Smooth muscle cell (in vitro differentiated cells): ENCODE measurements at regions not wholly inside any gene's neighbourhood (a gene's known extent, or its start where the extent isn't known, plus 50 kb on each side); places are given as distances from the start of the nearest gene placed in this dataset.
"Not testable (repeated sequence)": the region's sequence is repeated elsewhere in the genome, so short reads cannot be mapped to it uniquely, and the experiment has no call there.

Experiments
- DNase-seq: peaks from one replicate; lab custom pipeline; 2025; ENCODE audit not compliant: unreplicated experiment; lab: John Stamatoyannopoulos, UW
- H2AFZ ChIP-seq: fragments of 200-600 bp; sonication (generic); 2 replicates; pipeline ENCODE4 v1.6.0; 2016; ENCODE audit warnings: antibody characterized with exemption, low read depth, mild to moderate bottlenecking
- H3F3A ChIP-seq: fragments of 200-600 bp; sonication (generic); 2 replicates; pipeline ENCODE4 v1.6.0; 2017; ENCODE audit warnings: antibody characterized with exemption, low read depth
- H3K27ac ChIP-seq: fragments of 200-600 bp; sonication (generic); 2 replicates; pipeline ENCODE4 v1.5.1; 2016; ENCODE audit warnings: low read depth, mild to moderate bottlenecking
- H3K27me3 ChIP-seq: fragments of 200-600 bp; sonication (generic); 2 replicates; pipeline ENCODE4 v1.6.1; 2016; ENCODE audit warnings: low read depth, mild to moderate bottlenecking
- H3K36me3 ChIP-seq: fragments of 200-600 bp; sonication (generic); 2 replicates; pipeline ENCODE4 v1.5.1; 2016; ENCODE audit warnings: low read depth
- H3K4me1 ChIP-seq: fragments of 200-600 bp; sonication (generic); 2 replicates; pipeline ENCODE4 v1.5.1; 2016; ENCODE audit warnings: low read depth
- H3K4me2 ChIP-seq: fragments of 200-600 bp; sonication (generic); 2 replicates; pipeline ENCODE4 v1.6.0; 2016; ENCODE audit warnings: mild to moderate bottlenecking
- H3K4me3 ChIP-seq: fragments of 200-600 bp; sonication (generic); 2 replicates; pipeline ENCODE4 v1.5.1; 2016; ENCODE audit warnings: mild to moderate bottlenecking
- H3K79me2 ChIP-seq: fragments of 200-600 bp; sonication (generic); 2 replicates; pipeline ENCODE4 v1.6.0; 2016; ENCODE audit warnings: low read depth, mild to moderate bottlenecking
- H3K9ac ChIP-seq: fragments of 200-600 bp; sonication (generic); 2 replicates; pipeline ENCODE4 v1.6.0; 2016; ENCODE audit warnings: low read depth
- H3K9me3 ChIP-seq: fragments of 200-600 bp; sonication (generic); replicated peaks from 2 replicates; pipeline ENCODE4 v1.5.1; 2016; ENCODE audit warnings: low read depth
- H4K20me1 ChIP-seq: fragments of 200-600 bp; sonication (generic); 2 replicates; pipeline ENCODE4 v1.6.0; 2016; ENCODE audit warnings: low read depth
- WGBS: methylation state at CpG from one replicate; pipeline ENCODE4 v1.1.7; 2016; ENCODE audit warnings: low lambda C conversion rate; 5-methylcytosine and 5-hydroxymethylcytosine counted together
- TF ChIP-seq, protein P1 (sequence below): fragments of 200-600 bp; sonication (generic); IDR thresholded peaks from 2 replicates; pipeline ENCODE4 v1.5.1; 2017; ENCODE audit warnings: borderline replicate concordance, mild to moderate bottlenecking, antibody characterized with exemption; ENCODE audit not compliant: insufficient read depth, poor library complexity, severe bottlenecking

DNA sequence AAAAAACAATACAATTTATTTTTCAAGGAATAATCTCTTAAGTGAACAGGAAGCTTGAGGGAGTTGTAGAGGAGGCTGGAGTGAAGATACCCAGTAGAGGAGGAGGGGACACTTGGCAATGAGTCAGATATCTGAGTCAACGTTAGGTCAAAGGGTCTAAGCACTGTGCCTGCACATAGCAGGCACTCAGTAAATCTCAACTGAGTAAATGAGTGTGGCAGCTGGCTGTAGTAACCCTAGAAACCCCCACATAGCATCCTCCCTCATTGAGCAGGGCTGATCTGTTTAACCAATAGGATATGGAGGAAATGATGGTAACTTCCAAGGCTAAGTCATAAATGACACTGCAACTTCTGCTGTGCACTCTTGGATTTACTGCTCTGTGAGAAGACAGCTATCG is 186.0 kb upstream of the FAM241A start:
- DNase-seq: no peak

DNA sequence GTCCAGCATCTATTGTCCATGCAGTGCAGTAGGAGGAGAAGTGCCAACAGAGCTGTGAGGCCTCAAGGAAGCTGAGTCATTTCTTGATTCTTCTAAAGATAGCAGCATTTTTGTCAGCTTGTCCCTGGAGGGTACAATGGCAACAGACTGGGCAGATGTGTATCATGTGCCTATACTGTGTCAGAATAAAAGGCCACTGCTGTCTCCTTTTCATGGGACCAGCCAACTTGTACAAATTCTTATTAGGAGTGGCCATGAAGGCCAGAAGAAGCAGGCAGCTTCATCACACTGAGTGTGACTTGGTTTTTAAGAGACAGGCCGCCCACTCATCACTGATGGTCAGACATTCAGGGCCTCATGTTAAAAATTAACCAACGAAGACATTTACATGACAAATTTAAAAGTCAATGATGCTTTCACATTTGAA is 185.0 kb upstream of the FAM241A start:
- no peak for DNase-seq

More for the DNA sequence above, 186.0 kb upstream of the FAM241A start:
- Histone ChIP-seq H3F3A (no peaks in the 10 kb centered on the region), H3K27me3 (no peaks in the 10 kb centered on the region), H3K36me3 (no peaks in the 10 kb centered on the region), H4K20me1 (no peaks in the 10 kb centered on the region), H2AFZ (no peak overlapping the region), H3K9me3 (no peaks in the 10 kb centered on the region), H3K4me2 (no peak overlapping the region), H3K4me3 (no peak overlapping the region), H3K9ac (no peak overlapping the region), H3K4me1 (no peaks in the 10 kb centered on the region), H3K27ac (peak overlapping the region; percentile 42), H3K79me2 (no peaks in the 10 kb centered on the region)
- TF ChIP-seq, protein P1, sequence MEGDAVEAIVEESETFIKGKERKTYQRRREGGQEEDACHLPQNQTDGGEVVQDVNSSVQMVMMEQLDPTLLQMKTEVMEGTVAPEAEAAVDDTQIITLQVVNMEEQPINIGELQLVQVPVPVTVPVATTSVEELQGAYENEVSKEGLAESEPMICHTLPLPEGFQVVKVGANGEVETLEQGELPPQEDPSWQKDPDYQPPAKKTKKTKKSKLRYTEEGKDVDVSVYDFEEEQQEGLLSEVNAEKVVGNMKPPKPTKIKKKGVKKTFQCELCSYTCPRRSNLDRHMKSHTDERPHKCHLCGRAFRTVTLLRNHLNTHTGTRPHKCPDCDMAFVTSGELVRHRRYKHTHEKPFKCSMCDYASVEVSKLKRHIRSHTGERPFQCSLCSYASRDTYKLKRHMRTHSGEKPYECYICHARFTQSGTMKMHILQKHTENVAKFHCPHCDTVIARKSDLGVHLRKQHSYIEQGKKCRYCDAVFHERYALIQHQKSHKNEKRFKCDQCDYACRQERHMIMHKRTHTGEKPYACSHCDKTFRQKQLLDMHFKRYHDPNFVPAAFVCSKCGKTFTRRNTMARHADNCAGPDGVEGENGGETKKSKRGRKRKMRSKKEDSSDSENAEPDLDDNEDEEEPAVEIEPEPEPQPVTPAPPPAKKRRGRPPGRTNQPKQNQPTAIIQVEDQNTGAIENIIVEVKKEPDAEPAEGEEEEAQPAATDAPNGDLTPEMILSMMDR: no peak
- 21% methylated on average over 2 of the region's 2 CpGs for WGBS

DNA sequence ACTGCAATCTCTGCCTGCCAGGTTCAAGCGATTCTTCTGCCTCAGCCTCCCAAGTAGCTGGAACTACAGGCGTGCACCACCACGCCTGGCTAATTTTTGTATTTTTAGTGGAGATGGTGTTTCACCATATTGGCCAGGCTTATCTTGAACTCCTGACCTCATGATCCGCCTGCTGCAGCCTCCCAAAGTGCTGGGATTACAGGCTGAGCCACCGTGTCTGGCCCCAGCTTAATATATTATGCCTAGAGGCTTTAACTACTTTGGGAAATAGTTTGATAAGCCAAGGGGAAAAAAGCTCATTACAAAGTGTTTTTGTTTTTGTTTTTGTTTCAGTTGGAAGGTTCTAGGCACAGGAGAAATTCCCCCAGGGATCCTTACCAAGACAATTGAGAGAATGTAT is 184.2 kb upstream of the FAM241A start:
- H3K9me3 ChIP-seq, H3K4me2 ChIP-seq, DNase-seq, H3K4me3 ChIP-seq, H3K9ac ChIP-seq, H2AFZ ChIP-seq, H3K27me3 ChIP-seq, H3K27ac ChIP-seq, H3K4me1 ChIP-seq, H3F3A ChIP-seq, H4K20me1 ChIP-seq, H3K36me3 ChIP-seq, H3K79me2 ChIP-seq: not testable (repeated sequence)
- 53% methylated on average over 5 of the region's 5 CpGs for WGBS

More for the DNA sequence above, 185.0 kb upstream of the FAM241A start:
- Histone ChIP-seq H3K9ac (no peak overlapping the region), H3K9me3 (no peaks in the 10 kb centered on the region), H3K4me1 (no peaks in the 10 kb centered on the region), H3K27me3 (no peaks in the 10 kb centered on the region), H4K20me1 (no peaks in the 10 kb centered on the region), H2AFZ (no peak overlapping the region), H3K27ac (no peak overlapping the region), H3K36me3 (no peaks in the 10 kb centered on the region), H3F3A (no peaks in the 10 kb centered on the region), H3K79me2 (no peaks in the 10 kb centered on the region), H3K4me2 (no peak overlapping the region), H3K4me3 (no peak overlapping the region)
- WGBS: 94% methylated on average over 2 of the region's 2 CpGs
- TF ChIP-seq, protein P1: no peak

DNA sequence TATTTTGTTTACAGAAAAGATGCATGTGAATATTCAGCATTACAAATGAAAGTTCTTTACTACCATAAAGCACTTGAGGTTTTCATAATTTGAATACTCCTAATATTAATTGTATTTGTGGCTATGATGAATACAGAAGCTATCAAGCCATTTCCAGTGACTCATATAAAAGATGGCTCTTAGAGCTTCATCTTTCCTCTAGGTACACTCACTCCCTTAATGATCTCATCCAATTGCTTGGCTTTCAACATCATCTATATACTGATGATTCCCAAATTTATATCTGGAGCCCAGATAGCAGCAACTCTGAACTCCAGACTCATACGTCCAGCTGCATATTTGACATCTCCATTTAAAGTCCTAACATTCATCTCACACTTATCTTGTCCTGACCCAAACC is 183.4 kb upstream of the FAM241A start:
- no peak overlapping the region for H3K4me2 ChIP-seq
- no peak for DNase-seq
- 63% methylated on average over 1 of the region's 1 CpG for WGBS

More for the DNA sequence above, 183.4 kb upstream of the FAM241A start:
- Histone ChIP-seq H3K9me3 (no peaks in the 10 kb centered on the region), H3K27ac (no peak overlapping the region), H3K4me3 (no peak overlapping the region), H3F3A (no peaks in the 10 kb centered on the region), H3K79me2 (no peaks in the 10 kb centered on the region), H3K27me3 (no peaks in the 10 kb centered on the region), H4K20me1 (no peaks in the 10 kb centered on the region), H3K4me1 (no peaks in the 10 kb centered on the region), H3K9ac (no peak overlapping the region), H3K36me3 (no peaks in the 10 kb centered on the region), H2AFZ (no peak overlapping the region)
- TF ChIP-seq, protein P1: no peak
